HCT116 (cell line): ENCODE measurements at regions not wholly inside any gene's neighbourhood (a gene's known extent, or its start where the extent isn't known, plus 50 kb on each side); places are given as distances from the start of the nearest gene placed in this dataset.

Experiments
- ATAC-seq: fragments of 200-7000 bp; cut with Tn5 transposase; 2 replicates; pipeline ENCODE4 v1.9.1; 2020; ENCODE audit warnings: mild to moderate bottlenecking, moderate library complexity
- BruUV-seq: library from RNA; stranded (reverse); fragments of 400-500 nt; replicated peaks from 2 replicates; lab custom pipeline; 2021; lab: Mats Ljungman, UMichigan
- CTCF ChIA-PET: fragments of 300-600 bp; sonication (Branson Sonifier 250); formaldehyde crosslinking; loops from one replicate; lab custom pipeline; 2021; ENCODE audit warnings: antibody characterized with exemption; lab: Charles Lee
- POLR2A ChIA-PET: fragments of 300-600, 350-600 bp; sonication (Branson Sonifier 250); formaldehyde crosslinking; loops from one replicate; lab custom pipeline; 2021; ENCODE audit warnings: antibody characterized with exemption; lab: Charles Lee
- RAD21 ChIA-PET, 2 experiments: fragments of 300-600 bp; sonication (Branson Sonifier 250); formaldehyde crosslinking; loops; one replicate each; lab custom pipeline; 2023; ENCODE audit warnings: low total read pairs in 2 of 2; ENCODE audit not compliant: uncharacterized antibody in 2 of 2, unreplicated experiment in 2 of 2, low non-redundant PET in 1 of 2; lab: Charles Lee
- DNase-seq: peaks from one replicate; pipeline ENCODE4 v3.0.0-alpha.2; 2010; ENCODE audit warnings: low read depth, low spot score
- H2AFZ ChIP-seq: fragments of 200-600 bp; shearing (Covaris generic), sonication (generic); 2 replicates; pipeline ENCODE4 v1.6.1; 2017; ENCODE audit warnings: low read depth, mixed run types, mixed read lengths, antibody characterized with exemption, low read length; ENCODE audit not compliant: poor library complexity, severe bottlenecking
- H3K27ac ChIP-seq: 2 replicates; pipeline ENCODE4 v1.5.1; 2012; ENCODE audit warnings: low read depth, low read length
- H3K27me3 ChIP-seq: fragments of 200-600 bp; sonication (generic); 2 replicates; pipeline ENCODE4 v1.6.1; 2016; ENCODE audit warnings: mixed run types, low read length, mixed read lengths; ENCODE audit not compliant: insufficient read depth
- H3K36me3 ChIP-seq, 2 experiments: fragments of 200-500 bp in 1 of 2; fragments of 200-600 bp in 1 of 2; sonication (Bioruptor generic) in 1 of 2; sonication (generic) in 1 of 2; 2 replicates each; pipeline versions ENCODE4 v1.5.1 to v1.6.1; 2014 to 2016; ENCODE audit warnings: low read length in 2 of 2, inconsistent platforms in 1 of 2, mixed read lengths in 1 of 2, mixed run types in 1 of 2; ENCODE audit not compliant: insufficient read depth in 2 of 2, control insufficient read depth in 1 of 2
- H3K4me1 ChIP-seq, 2 experiments: fragments of 200-600 bp in 1 of 2; sonication (generic) in 1 of 2; 2 replicates each; pipeline versions ENCODE4 v1.5.1 to v1.6.1; 2012 to 2017; ENCODE audit warnings: low read length in 2 of 2, inconsistent platforms in 1 of 2, mild to moderate bottlenecking in 1 of 2, mixed read lengths in 1 of 2, mixed run types in 1 of 2, moderate library complexity in 1 of 2; ENCODE audit not compliant: insufficient read depth in 2 of 2, control insufficient read depth in 1 of 2
- H3K4me2 ChIP-seq: fragments of 200-600 bp; sonication (generic); 2 replicates; pipeline ENCODE4 v1.6.1; 2017; ENCODE audit warnings: mixed run types, low read length, mixed read lengths
- H3K4me3 ChIP-seq, 2 experiments: fragments of 200-600 bp in 1 of 2; sonication (generic) in 1 of 2; replicated peaks in 1 of 2; 2 replicates each; pipeline ENCODE4 v1.5.1; 2011 to 2016; ENCODE audit warnings: low read length in 2 of 2, control low read depth in 1 of 2, low read depth in 1 of 2, mild to moderate bottlenecking in 1 of 2, mixed read lengths in 1 of 2, mixed run types in 1 of 2
- H3K79me2 ChIP-seq: fragments of 200-600 bp; sonication (generic); 2 replicates; pipeline ENCODE4 v1.6.1; 2017; ENCODE audit warnings: mild to moderate bottlenecking, mixed run types, low read length, moderate library complexity, mixed read lengths; ENCODE audit not compliant: insufficient read depth
- H3K9ac ChIP-seq: fragments of 200-600 bp; sonication (generic); 2 replicates; pipeline ENCODE4 v1.6.1; 2016; ENCODE audit warnings: low read length, mixed read lengths
- H3K9me2 ChIP-seq: fragments of 200-600 bp; sonication (generic), shearing (Covaris generic); 2 replicates; pipeline ENCODE4 v1.6.1; 2017; ENCODE audit warnings: mixed run types, mild to moderate bottlenecking, moderate library complexity; ENCODE audit not compliant: insufficient read depth
- H3K9me3 ChIP-seq, 2 experiments: fragments of 200-500 bp in 1 of 2; fragments of 200-600 bp in 1 of 2; sonication (Bioruptor generic) in 1 of 2; sonication (generic) in 1 of 2; 2 replicates each; pipeline ENCODE4 v1.6.1; 2014 to 2017; ENCODE audit warnings: low read length in 2 of 2, mixed read lengths in 2 of 2, inconsistent platforms in 1 of 2, low read depth in 1 of 2, mild to moderate bottlenecking in 1 of 2, mixed run types in 1 of 2, moderate library complexity in 1 of 2; ENCODE audit not compliant: control insufficient read depth in 1 of 2, insufficient read depth in 1 of 2
- H4K20me1 ChIP-seq: fragments of 200-600 bp; sonication (generic), shearing (Covaris generic); 2 replicates; pipeline ENCODE4 v1.6.1; 2017; ENCODE audit warnings: mixed run types, mild to moderate bottlenecking, moderate library complexity; ENCODE audit not compliant: insufficient read depth
- CEBPB ChIP-seq: IDR thresholded peaks from 2 replicates; pipeline ENCODE4 v1.6.1; 2012; ENCODE audit warnings: low read depth
- EZH2 ChIP-seq: fragments of 200-600 bp; sonication (generic); IDR thresholded peaks from 2 replicates; pipeline ENCODE4 v1.6.1; 2017; ENCODE audit warnings: antibody characterized with exemption, mixed run types
- EZH2phosphoT487 ChIP-seq: fragments of 200-600 bp; IDR thresholded peaks from 2 replicates; pipeline ENCODE4 v1.6.1; 2018; ENCODE audit warnings: antibody characterized with exemption, borderline replicate concordance
- FOSL1 ChIP-seq: IDR thresholded peaks from 2 replicates; pipeline ENCODE4 v1.6.1; 2012; ENCODE audit warnings: low read depth
- REST ChIP-seq: IDR thresholded peaks from 2 replicates; pipeline ENCODE4 v1.6.1; 2012; ENCODE audit warnings: low read depth
- SIN3A ChIP-seq: IDR thresholded peaks from 2 replicates; pipeline ENCODE4 v1.6.1; 2012; ENCODE audit warnings: low read depth
- YY1 ChIP-seq: IDR thresholded peaks from 2 replicates; pipeline ENCODE4 v1.6.1; 2011; ENCODE audit warnings: low read length, low read depth, moderate library complexity, mild to moderate bottlenecking; ENCODE audit not compliant: insufficient replicate concordance; ENCODE audit errors: extremely low read depth
- ZBTB33 ChIP-seq: IDR thresholded peaks from 2 replicates; pipeline ENCODE4 v1.6.1; 2011; ENCODE audit warnings: mild to moderate bottlenecking, low read length, moderate library complexity; ENCODE audit not compliant: insufficient replicate concordance; ENCODE audit errors: extremely low read depth
- ZNF274 ChIP-seq: fragments of 200-500 bp; sonication (Bioruptor generic); IDR thresholded peaks from 2 replicates; pipeline ENCODE4 v1.6.1; 2014; ENCODE audit warnings: mild to moderate bottlenecking, low read depth, low read length, inconsistent platforms
- intact Hi-C: fragments of 100-400 bp; cut with micrococcal nuclease; formaldehyde crosslinking; loops from 2 replicates; pipeline ENCODE4 v1.10.0; 2022

DNA sequence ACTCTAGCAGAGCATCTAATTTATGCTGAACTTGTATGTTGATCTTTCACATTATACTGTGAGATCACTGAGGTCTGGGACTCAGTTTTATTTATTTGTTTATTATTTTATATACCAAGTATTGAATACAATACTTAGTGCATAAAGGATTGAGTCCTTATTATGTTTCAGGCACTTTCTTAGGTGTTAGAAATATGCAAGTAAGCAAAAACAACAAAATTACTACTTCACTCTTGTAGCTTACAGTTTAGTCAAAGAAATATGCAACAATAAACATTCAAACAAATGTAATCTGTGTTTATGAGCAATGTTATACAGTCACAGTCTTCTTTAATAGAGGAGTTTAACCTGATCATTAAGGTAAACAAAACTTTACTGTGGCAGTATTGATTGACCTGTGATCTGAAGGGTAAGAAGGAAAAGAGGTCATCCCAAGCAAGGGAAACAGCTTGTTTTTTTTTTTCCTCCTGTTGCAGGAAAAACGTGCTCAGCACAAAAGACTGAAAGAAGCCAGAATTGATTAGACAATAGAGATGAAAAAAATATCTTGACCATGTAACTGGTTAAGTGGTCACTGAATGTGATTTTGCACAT is 990.7 kb downstream of the TRHDE start:
- ChIA-PET POLR2A (interaction anchor here (0.6 kb wide), 1 partner anchor 71 kb away, joined by 3 read pairs; no protein-coding TSS in a partner anchor), CTCF (no interaction called here), RAD21 (no interaction called here)
- intact Hi-C loops = no loop called here
- no peak overlapping the region for H3K27ac ChIP-seq
- H3K27me3 ChIP-seq = no peaks in the 10 kb centered on the region
- H3K9me2 ChIP-seq = no peaks in the 10 kb centered on the region
- H2AFZ ChIP-seq = no peak overlapping the region
- no peak for TF ChIP-seq YY1
- no peak for TF ChIP-seq EZH2
- TF ChIP-seq FOSL1 = no peak
- TF ChIP-seq REST = no peak
- no peak for TF ChIP-seq EZH2phosphoT487
- TF ChIP-seq ZBTB33 = no peak
- no peak for TF ChIP-seq SIN3A
- no peak for TF ChIP-seq ZNF274
- TF ChIP-seq CEBPB = no peak
- no peaks in the 10 kb centered on the region for H3K79me2 ChIP-seq
- no peaks in the 10 kb centered on the region for H3K36me3 ChIP-seq
- ATAC-seq (no peak), DNase-seq (no peak)
- H3K4me1 ChIP-seq = no peaks in the 10 kb centered on the region
- BruUV-seq = no TSS peak
- H3K4me3 ChIP-seq = no peak overlapping the region
- H4K20me1 ChIP-seq = no peaks in the 10 kb centered on the region
- no peak overlapping the region for H3K9ac ChIP-seq
- no peak overlapping the region for H3K4me2 ChIP-seq
- no peaks in the 10 kb centered on the region for H3K9me3 ChIP-seq
